Panc1 (cell line): ENCODE measurements at regions not wholly inside any gene's neighbourhood (a gene's known extent, or its start where the extent isn't known, plus 50 kb on each side); places are given as distances from the start of the nearest gene placed in this dataset.

Experiments
- REST ChIP-seq, 2 experiments: IDR thresholded peaks; 2 replicates each; pipeline ENCODE4 v1.6.1; 2011 to 2012; ENCODE audit warnings: low read depth in 2 of 2, control low read depth in 1 of 2, low read length in 1 of 2, mild to moderate bottlenecking in 1 of 2, moderate library complexity in 1 of 2; ENCODE audit not compliant: insufficient read depth in 1 of 2
- SIN3A ChIP-seq: IDR thresholded peaks from 2 replicates; pipeline ENCODE4 v1.6.1; 2012; ENCODE audit warnings: low read depth, mild to moderate bottlenecking, low read length, moderate library complexity, borderline replicate concordance; ENCODE audit not compliant: insufficient read depth

GRCh38 chrX:95218976-95219375, 1465.7 kb upstream of the DIAPH2 start:
- TF ChIP-seq SIN3A, result no peak
- TF ChIP-seq REST (IDR thresholded peaks at IDR 0.05; ENCODE audit: insufficient read depth in 1 of 2, low read depth in 2 of 2, low read length in 1 of 2), result no peak
